Epithelial cell of prostate (primary cell): ENCODE measurements at regions not wholly inside any gene's neighbourhood (a gene's known extent, or its start where the extent isn't known, plus 50 kb on each side); places are given as distances from the start of the nearest gene placed in this dataset.

Experiments used
- DNase-seq: peaks from one replicate; pipeline ENCODE4 v3.0.0-alpha.2; 2011; ENCODE audit warnings: low read depth, low spot score
- H3K27ac ChIP-seq: fragments of 450-650 bp; 2 replicates; pipeline ENCODE4 v1.5.1; 2017; ENCODE audit warnings: mild to moderate bottlenecking

DNA sequence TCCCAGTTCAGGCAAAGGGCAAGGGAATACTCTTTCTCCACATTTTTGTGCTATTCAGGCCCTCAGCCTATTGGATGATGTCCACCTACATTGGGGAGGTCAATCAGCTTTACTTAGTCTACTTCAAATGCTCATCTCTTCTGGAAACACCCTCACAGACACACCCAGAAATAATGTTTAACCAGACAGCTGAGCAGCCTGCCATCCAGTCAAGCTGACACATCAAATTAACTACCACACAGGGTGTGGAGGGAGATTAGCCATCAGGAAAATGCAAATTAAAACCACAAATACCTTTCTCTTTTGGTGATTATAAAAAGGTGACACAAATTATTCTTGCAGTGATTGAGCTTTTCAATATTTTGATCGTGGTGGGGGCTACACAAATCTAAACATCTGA lies 74.7 kb upstream of the FZD8 start:
- DNase-seq: no peak
- H3K27ac ChIP-seq: no peak overlapping the region

DNA sequence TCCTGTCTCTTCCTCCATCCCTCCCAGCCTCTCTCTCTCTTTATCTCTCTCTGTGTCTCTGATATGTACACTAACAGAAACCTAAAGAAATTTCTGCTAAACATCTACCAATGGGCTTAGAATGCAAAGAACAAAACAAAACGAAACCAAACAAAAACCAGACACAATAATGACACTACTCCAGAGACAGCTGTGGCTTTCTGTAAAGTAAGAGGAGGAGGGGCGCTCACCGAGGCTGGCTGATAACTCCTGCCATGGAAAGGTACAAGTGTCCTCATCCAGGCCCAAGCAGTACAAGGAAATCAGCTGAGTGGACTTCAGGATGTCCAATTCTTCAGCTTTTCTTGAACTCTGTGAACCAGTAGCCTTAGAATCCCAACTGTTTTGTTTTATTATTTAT lies 70.4 kb upstream of the FZD8 start:
- H3K27ac ChIP-seq: no peak overlapping the region
- DNase-seq: no peak

DNA sequence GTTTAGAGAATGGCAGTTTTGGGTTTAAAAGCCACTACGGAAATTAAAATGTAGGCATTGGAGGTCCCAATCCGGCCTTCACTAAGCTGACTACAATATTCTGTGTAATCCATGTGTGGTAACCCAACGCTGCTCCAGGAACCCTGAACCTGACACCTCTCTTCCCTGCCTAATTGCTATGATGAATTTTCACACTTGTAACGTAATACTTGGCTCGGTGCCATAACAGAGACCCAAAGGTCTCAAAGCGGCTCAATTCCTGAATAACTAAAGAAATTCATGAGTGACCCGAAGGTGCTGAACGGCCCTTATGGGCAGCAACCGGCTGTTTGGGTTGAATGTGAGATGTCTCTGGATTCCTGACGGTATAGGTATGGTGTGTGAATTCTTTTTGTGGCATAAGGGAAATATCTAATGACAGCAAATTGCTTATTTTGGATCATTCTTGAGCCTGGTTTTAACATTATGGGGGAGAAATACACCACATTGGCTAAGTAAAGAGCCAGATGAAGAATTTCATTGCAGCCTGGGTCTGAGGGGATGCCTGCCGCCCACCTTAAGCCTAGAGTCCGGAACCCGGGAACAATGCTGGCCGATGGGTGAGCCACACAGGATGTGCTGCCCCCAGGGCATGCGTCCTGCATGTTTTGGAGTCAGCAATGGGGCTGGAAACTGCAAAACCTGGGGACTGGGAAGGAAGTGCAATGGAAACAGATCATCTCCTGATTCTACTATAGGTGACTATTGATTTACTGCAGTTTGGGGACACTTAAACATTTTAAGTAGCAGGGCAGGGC lies 69.7 kb upstream of the FZD8 start:
- DNase-seq: no peak

DNA sequence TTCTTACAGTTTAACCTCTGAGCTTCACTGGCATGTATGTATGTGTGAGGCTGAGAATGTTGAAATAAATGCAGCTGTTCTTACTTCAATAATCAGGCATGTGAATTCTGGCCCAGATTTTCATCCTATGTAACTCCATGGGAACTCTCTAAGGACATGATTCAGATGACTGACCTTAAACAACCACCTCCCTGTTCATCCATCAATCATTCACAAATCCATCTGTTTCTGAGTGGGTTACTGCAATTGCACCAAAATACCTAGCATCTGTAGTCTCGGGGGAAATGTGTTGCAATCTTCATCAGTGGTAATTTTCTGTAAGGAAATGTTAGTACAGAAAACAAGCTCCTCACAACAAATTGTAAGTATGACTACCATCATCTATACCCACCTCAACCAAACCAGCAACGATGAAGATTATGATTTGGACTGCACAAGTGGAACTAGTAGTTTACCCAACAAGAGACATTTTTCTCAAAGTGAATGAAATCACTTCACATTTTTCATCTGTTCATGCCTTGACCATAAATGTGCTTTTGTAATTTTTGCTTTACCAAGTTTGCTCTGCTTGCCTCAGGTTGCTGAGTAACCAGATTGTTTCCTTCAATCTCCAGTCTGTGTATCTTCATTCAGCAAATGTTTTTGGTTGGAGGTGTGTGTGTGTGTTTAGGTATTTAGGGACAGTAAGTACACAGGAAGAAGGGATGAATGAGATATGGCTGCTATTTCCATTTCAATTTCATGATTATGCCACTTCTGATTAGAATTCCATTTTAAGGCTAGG lies 65.7 kb upstream of the FZD8 start:
- no peak for DNase-seq

More for the DNA sequence above, 69.7 kb upstream of the FZD8 start:
- no peak overlapping the region for H3K27ac ChIP-seq

DNA sequence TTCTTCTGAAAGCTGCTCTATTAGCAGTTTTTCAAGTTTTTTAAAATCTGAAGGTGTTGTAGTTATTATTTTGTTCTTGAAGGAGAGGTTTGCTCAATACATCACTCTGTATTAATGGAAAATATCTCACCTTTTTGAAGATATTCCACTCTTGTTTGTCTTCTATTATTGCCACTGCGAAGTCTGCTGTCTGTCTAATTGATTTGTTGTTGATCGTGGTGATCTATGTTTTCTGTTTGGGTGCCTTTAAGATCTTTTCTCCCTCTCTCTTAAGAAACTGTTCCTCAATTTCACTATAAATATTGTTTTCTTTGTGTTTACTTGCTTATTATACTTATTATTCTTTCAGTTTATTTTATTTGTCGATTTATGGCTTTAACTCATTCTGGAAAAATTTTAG lies 64.9 kb upstream of the FZD8 start:
- H3K27ac ChIP-seq: no peak overlapping the region
- DNase-seq: no peak

More for the DNA sequence above, 65.7 kb upstream of the FZD8 start:
- no peak overlapping the region for H3K27ac ChIP-seq

DNA sequence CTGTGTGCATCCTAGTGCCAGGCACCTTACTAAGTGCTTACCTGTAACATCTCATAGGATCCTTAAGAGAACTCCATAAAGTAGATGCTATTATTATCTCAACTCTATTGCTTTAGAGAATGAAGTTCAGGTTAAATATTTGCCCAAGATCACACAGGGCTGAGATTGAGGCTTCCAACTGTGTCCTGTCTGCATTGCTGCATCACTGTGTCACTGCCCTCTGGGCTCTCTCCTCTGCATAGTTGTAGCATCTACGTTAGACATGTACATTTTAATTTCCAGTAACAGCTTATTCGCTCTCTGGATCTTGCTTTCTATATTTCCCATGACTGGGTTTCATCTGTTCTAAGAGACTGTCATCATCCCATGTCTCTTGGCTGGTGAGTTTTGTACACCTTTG lies 63.6 kb upstream of the FZD8 start:
- DNase-seq: no peak

DNA sequence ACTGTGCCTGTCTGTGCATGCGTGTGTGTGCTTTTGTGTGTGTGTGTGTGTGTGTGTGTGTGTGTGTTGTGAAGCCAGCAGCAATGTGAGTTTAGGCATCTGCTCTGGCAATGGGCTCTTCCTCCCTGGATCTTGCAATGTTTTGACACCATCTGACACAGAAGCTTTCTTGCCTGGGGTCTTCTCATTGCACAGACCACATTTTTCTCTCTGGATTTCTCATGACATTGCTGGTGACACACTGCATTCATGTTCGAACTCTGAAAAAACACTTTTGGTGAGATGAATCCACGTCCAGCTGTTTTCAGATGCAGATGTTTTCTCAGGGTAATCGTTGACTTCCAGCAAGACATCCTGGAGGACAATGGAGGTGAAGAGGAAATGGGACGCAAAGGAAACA lies 63.0 kb upstream of the FZD8 start:
- DNase-seq: no peak

More for the DNA sequence above, 63.6 kb upstream of the FZD8 start:
- H3K27ac ChIP-seq: no peak overlapping the region

DNA sequence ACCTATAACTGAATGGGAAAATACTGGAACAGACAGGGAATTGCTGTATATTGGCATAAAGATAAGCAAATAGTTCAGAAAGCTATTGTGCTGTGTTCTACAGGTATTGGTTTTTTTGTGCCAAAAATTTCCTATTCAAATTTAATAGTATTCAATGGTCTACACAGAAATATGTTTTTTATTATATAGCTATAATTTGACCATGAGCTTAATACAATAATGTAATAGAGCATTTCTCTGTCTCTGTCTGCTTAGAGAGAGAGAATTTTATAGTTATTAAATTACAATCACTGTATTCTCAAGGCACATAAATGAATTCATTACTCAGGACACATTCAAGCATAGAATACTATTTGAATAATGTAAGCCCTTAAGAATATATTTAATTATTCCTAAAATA lies 62.3 kb upstream of the FZD8 start:
- DNase-seq: no peak
- no peak overlapping the region for H3K27ac ChIP-seq

More for the DNA sequence above, 63.0 kb upstream of the FZD8 start:
- H3K27ac ChIP-seq: no peak overlapping the region

DNA sequence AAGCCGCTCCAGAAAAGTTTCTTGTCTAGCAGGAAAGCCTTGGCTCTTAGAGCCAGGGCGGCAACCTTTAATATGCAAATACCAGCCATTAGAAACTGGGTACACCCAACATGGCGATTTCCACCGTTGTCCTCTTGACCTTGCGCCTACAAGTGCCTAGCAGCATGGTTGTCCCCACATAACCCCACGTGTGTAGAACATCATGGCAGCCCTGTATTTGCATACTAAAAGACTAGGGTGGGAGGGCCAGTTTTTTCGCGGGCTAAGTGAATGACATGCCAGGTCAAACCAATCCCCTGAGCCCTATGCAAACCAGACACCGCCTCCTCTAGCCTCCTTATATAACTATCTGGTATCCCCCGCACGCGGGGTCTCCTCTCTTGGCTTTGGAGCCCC lies 58.4 kb upstream of the FZD8 start:
- no peak overlapping the region for H3K27ac ChIP-seq
- DNase-seq: no peak

DNA sequence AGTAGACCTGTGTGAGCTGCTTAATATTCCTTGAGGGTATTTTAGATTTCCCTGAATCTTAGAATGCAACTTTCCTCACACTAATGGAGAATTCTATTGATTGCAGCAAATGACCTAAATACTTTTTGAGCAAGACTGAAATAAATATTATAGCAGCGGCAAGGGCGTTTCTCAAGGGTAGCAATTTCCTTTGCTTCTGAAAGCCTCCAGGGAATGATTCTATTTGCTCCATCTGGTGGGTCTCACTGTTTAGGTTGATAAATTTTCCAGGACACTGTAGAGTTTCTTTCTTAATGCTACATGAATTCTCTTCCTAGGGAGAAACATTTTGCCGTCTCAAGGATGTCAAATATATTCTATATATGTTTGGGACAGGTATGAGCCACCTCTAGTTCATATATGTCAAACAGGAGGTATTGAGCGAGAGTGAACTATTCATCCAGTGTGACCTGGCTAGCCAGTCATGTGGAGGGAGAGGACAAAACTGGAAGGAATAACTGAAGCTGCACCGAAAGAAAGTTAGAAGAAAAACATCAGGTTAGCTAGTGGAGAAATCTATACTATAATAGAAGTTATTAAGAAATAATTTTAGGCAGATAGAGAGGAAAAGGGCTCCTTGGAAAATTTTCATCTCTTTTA lies 57.9 kb upstream of the FZD8 start:
- no peak for DNase-seq
- no peak overlapping the region for H3K27ac ChIP-seq

DNA sequence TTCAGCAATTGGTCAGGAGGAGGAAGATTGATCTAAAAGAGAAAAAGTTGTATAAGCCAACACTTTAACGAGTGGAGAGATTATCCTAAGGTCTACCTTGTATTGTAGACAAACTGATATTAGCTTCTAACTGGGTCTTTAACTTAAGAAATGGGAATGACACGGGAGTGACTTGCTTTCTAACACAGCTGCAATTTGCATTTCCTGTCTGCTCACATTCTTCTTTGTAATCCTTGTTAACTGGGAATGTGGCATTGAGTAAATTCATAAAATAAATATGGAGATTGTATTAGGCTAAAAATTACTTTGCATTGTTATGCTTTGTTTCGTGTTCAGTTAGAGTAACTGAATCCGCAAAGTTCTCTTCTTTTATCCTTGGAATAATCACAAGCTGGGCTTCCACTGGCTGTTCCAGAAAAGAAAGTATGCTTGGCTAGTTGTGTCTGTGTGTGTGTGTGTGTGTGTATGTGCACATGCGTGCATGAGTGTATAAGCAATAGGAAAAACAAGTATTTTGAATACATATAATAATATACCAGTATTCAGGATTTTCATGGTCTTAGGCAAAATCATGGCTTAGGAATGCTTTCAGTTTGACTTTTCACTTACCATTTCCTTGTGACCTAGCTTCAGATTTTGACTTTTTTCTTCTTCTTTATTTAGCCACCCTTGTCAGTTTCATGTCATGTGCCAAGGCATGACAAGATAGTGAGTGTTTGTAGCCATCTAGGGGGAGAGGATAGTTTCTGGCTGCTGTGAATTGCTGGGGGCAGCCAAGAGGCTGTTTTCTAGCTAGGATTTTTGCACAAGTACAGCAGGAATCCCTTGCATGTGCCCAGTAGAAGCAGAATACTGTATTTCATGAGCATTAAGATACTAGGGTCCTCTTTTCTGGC lies 54.5 kb upstream of the FZD8 start:
- no peak for DNase-seq
- H3K27ac ChIP-seq: no peak overlapping the region

DNA sequence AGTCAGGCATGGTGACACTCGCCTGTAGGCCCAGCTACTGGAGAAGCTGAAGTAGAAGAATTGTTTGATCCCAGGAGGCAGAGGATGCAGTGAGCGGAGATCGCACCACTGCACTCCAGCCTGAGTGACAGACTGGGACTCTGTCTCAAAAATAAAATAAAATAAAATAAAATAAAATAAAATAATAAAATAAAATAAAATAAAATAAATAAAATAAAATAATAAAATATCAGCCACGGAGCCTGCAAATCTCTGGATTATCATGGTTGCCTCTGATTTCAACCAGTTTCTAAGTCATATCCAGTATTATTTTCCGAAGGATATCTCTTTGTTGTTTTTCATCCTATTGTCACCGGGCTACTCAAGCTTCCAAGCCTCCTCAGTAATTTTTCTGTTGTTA lies 51.7 kb upstream of the FZD8 start:
- no peak for DNase-seq
- no peak overlapping the region for H3K27ac ChIP-seq
